Right lobe of liver (tissue), 4 donors: ENCODE measurements at regions not wholly inside any gene's neighbourhood (a gene's known extent, or its start where the extent isn't known, plus 50 kb on each side); places are given as distances from the start of the nearest gene placed in this dataset.
"Not testable (repeated sequence)": the region's sequence is repeated elsewhere in the genome, so short reads cannot be mapped to it uniquely, and the experiment has no call there.

Experiments
- POLR2A ChIP-seq: fragments of 450-650 bp; IDR thresholded peaks from one replicate; pipeline ENCODE4 v1.6.1; 2017; ENCODE audit warnings: antibody characterized with exemption, mild to moderate bottlenecking
- TF ChIP-seq, protein P1 (sequence below), 4 donors: fragments of 200-600 bp in 3 of 4; fragments of 450-650 bp in 1 of 4; IDR thresholded peaks; one replicate each; pipeline versions ENCODE4 v1.5.1 to v1.8.0; 2016 to 2022; ENCODE audit warnings: antibody characterized with exemption in 4 of 4, mild to moderate bottlenecking in 2 of 4
- donor health status: DM: no; HTN: no; CAD: no.
- donor health status: DM: no; HTN: no; CAD: no.
- donor health status: DM: no; HTN: yes; CAD: no.

DNA sequence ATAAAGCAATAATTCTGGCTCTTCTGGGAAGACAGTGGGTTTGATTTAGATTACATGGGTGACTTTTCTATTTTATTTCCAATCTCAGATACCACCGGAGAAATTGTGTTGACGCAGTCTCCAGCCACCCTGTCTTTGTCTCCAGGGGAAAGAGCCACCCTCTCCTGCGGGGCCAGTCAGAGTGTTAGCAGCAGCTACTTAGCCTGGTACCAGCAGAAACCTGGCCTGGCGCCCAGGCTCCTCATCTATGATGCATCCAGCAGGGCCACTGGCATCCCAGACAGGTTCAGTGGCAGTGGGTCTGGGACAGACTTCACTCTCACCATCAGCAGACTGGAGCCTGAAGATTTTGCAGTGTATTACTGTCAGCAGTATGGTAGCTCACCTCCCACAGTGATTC is 1347.6 kb downstream of the RPIA start:
- TF ChIP-seq, protein P1, sequence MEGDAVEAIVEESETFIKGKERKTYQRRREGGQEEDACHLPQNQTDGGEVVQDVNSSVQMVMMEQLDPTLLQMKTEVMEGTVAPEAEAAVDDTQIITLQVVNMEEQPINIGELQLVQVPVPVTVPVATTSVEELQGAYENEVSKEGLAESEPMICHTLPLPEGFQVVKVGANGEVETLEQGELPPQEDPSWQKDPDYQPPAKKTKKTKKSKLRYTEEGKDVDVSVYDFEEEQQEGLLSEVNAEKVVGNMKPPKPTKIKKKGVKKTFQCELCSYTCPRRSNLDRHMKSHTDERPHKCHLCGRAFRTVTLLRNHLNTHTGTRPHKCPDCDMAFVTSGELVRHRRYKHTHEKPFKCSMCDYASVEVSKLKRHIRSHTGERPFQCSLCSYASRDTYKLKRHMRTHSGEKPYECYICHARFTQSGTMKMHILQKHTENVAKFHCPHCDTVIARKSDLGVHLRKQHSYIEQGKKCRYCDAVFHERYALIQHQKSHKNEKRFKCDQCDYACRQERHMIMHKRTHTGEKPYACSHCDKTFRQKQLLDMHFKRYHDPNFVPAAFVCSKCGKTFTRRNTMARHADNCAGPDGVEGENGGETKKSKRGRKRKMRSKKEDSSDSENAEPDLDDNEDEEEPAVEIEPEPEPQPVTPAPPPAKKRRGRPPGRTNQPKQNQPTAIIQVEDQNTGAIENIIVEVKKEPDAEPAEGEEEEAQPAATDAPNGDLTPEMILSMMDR (IDR thresholded peaks at IDR 0.05), result not testable (repeated sequence)
- TF ChIP-seq POLR2A, result not testable (repeated sequence)
